Astrocyte of the cerebellum (primary cell): ENCODE measurements at regions not wholly inside any gene's neighbourhood (a gene's known extent, or its start where the extent isn't known, plus 50 kb on each side); places are given as distances from the start of the nearest gene placed in this dataset.

ENCODE experiments used
- DNase-seq: peaks from one replicate; pipeline ENCODE4 v3.0.0-alpha.2; 2011; ENCODE audit warnings: low read depth
- H3K4me3 ChIP-seq: 2 replicates; pipeline ENCODE4 v1.5.1; 2011; ENCODE audit warnings: mild to moderate bottlenecking, low read depth, low read length, moderate library complexity
- in situ Hi-C: cut with HindIII; loops from 2 replicates; pipeline ENCODE4 v1.10.0; 2017; ENCODE audit warnings: low sequenced_read_pairs
- TF ChIP-seq, protein P1 (sequence below): IDR thresholded peaks from 2 replicates; pipeline ENCODE4 v1.5.1; 2012; ENCODE audit warnings: low read length, low read depth, moderate library complexity, mild to moderate bottlenecking; ENCODE audit errors: missing control alignments

DNA sequence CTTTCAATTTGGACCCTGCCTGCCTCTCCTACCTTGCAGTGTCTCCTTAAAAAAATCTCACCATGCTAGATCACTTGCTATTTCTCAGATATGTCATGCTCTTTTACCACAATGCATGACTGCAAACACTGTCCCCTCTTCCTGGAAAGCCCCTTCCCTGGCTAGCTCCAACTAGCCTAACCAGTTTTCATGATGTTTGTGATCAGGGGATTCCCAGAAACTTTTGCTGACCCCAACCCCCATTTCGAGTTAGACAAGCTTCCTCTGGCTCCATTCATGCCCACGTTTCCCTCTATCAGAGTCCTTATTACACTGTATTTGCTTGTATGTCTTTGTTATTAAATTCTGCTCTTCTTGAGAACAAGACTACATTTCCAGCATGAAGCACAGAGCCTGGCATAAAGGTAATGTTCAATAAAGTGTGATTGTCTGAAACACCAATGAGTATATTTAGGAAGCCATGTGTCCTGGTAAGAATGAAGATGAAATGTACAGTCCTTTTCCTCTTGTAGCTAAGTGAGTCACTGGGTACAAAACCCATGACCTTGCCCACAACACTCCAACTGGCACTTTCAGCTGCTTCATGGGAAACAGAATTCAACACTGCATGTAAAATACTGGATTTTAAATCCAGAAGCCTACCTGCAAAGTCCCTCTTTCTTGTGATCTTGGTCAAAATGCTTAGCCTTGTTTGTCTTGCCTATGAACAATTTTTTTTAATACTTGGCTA lies 62.0 kb upstream of the ATL2 start:
- in situ Hi-C loops: no loop called here
- TF ChIP-seq, protein P1, sequence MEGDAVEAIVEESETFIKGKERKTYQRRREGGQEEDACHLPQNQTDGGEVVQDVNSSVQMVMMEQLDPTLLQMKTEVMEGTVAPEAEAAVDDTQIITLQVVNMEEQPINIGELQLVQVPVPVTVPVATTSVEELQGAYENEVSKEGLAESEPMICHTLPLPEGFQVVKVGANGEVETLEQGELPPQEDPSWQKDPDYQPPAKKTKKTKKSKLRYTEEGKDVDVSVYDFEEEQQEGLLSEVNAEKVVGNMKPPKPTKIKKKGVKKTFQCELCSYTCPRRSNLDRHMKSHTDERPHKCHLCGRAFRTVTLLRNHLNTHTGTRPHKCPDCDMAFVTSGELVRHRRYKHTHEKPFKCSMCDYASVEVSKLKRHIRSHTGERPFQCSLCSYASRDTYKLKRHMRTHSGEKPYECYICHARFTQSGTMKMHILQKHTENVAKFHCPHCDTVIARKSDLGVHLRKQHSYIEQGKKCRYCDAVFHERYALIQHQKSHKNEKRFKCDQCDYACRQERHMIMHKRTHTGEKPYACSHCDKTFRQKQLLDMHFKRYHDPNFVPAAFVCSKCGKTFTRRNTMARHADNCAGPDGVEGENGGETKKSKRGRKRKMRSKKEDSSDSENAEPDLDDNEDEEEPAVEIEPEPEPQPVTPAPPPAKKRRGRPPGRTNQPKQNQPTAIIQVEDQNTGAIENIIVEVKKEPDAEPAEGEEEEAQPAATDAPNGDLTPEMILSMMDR: no peak
- DNase-seq: no peak

DNA sequence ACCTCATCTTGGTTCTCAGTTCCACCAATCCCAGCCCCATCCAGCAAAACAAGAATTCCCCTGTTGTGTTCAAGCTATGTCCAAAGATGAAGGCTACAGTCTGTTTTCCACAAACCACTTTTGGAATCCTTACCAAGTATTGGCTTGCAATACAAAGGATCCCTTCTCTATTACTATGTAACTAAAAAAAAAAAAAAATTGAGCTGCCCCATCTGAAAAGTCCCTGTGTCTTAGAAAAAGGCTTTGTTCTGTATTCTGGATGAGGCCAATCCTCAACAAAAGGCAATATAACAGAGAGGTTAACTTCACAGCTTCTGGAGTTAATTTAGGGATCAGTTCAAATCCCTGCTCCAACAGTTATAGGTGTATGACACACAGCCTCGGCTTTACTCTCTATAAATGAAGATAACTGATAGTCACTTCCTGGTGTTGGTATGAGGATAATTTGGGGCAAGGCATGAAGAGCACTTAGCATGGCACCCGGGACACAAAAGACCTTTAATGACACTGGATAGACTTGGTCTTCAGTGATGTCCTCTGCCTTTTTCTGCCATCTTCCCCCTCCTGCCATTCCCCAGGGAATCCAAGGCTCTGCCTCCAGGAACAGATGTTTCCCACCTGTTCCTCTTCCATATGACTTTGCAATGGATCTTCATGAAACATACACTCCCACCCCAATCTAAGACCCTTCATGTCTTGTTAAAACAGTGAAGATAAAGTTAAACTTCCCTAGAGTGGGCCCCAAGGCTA lies 61.2 kb upstream of the ATL2 start:
- TF ChIP-seq, protein P1: no peak
- in situ Hi-C loops: no loop called here
- no peak for DNase-seq

More for the DNA sequence above, 62.0 kb upstream of the ATL2 start:
- H3K4me3 ChIP-seq: no peak overlapping the region

DNA sequence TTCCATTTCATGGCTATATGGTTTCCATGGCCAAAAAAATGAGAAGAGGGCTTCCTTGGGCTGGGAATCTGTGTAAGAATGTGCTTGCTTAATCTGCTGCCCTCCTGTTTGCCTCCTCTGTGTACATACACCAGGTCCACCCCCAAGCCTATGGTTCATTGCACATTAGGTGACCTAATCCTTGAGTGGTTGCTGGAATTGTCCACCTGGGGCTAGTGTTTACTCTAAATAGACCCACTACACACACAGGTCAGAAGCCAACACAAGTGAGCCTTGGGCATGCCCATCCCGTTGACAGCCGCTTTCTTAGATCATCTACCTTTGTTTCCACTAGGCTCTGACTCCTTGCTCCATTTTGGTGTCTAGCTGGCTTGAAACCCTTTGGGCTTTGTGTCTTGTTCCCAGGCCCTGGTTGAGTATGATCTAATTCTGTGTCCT lies 59.2 kb upstream of the ATL2 start:
- no peak overlapping the region for H3K4me3 ChIP-seq
- TF ChIP-seq, protein P1: no peak
- in situ Hi-C loops: no loop called here
- no peak for DNase-seq

More for the DNA sequence above, 61.2 kb upstream of the ATL2 start:
- no peak overlapping the region for H3K4me3 ChIP-seq

DNA sequence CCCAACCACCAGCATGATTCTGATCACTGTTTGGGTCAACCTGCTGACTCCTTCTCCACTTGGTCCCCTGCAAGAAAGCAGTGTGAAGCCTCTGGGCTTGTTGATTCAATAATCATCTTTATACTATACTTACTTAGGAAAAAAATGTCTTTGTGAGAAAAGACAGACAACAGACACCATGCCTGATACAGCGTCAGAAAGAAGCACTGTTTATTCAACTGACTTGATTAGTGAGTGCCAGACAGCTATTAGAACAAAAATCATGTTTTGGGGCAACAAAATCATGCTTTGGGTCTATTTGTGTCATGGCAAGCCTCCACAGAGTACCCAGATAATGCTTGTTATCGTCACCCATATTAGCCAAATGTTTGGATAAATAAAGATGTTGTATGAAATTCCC lies 58.7 kb upstream of the ATL2 start:
- H3K4me3 ChIP-seq: no peak overlapping the region
- DNase-seq: no peak
- in situ Hi-C loops: no loop called here
- TF ChIP-seq, protein P1: no peak

DNA sequence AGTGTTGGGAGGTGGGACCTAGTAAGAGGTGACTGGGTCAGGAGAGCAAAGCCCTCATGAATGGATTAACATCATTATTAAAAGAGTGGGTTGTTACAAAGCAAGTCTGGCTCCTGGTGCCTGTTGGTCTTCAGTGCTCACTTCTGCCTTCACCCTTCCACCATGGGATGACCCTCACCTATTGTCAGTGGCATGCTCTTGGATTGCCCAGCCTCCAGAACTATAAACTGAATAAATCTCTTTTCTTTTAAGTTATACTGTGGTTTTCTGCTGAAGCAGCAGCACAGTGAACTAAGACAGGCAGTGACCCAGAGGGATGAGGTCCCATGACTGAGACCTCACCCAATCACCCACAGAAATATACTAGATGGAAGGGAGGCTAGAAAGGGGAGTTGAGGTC lies 57.5 kb upstream of the ATL2 start:
- H3K4me3 ChIP-seq: no peak overlapping the region
- in situ Hi-C loops: no loop called here
- no peak for DNase-seq
- TF ChIP-seq, protein P1: no peak

DNA sequence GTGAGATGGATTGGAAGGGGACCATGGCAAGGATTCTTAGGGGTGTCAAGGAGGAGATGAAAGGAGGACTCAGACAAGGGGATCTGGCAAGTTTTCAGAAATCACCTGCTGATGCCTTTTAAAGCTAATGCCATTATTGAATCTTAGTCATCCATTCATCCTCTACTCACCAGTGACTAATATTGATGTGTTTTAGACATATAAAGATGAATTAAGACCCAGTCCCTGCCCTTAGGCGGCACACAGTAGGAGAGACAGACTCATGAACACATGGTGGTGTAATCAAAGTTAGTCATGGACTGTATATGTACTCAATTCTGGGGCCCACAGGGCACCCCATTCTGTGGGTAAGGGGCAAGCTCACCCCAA lies 56.5 kb upstream of the ATL2 start:
- TF ChIP-seq, protein P1: no peak
- H3K4me3 ChIP-seq: no peak overlapping the region
- in situ Hi-C loops: no loop called here
- no peak for DNase-seq
